HL-60 (cell line): ENCODE measurements at regions not wholly inside any gene's neighbourhood (a gene's known extent, or its start where the extent isn't known, plus 50 kb on each side); places are given as distances from the start of the nearest gene placed in this dataset.

ENCODE experiments used
- POLR2AphosphoS5 ChIP-seq: IDR thresholded peaks from 2 replicates; pipeline ENCODE4 v1.6.1; 2012; ENCODE audit warnings: low read depth
- SPI1 ChIP-seq: IDR thresholded peaks from 2 replicates; pipeline ENCODE4 v1.6.1; 2012; ENCODE audit warnings: low read depth, mild to moderate bottlenecking, borderline replicate concordance
- TF ChIP-seq, protein P1 (sequence below): IDR thresholded peaks from one replicate; pipeline ENCODE4 v1.5.1; 2011; ENCODE audit warnings: low read length, control low read depth, inconsistent platforms; ENCODE audit not compliant: insufficient read depth
- TF ChIP-seq, protein P2 (sequence below): IDR thresholded peaks from 2 replicates; pipeline ENCODE4 v1.6.1; 2012; ENCODE audit warnings: low read depth; ENCODE audit not compliant: insufficient replicate concordance

DNA sequence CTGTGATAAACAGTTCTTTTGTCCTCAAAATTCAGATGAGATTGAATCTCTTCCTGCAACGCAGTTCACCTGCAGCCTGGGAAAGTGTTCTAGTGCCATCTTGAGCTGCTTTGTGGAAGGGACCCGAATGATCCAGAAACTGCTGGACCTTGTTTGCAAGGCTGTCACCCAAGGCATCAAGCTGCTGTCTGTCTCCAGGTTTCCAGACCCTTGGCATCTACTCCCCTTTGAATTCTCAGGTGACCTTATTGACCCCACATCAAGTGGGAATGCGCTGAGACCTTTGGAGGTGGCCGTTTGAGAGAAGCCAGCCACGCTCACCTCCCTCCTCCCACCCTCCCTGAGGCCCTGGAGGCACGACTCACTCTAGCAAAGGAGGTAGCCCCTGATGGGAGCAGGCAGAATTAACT is 112.5 kb downstream of the EDN3 start:
- TF ChIP-seq, protein P1, sequence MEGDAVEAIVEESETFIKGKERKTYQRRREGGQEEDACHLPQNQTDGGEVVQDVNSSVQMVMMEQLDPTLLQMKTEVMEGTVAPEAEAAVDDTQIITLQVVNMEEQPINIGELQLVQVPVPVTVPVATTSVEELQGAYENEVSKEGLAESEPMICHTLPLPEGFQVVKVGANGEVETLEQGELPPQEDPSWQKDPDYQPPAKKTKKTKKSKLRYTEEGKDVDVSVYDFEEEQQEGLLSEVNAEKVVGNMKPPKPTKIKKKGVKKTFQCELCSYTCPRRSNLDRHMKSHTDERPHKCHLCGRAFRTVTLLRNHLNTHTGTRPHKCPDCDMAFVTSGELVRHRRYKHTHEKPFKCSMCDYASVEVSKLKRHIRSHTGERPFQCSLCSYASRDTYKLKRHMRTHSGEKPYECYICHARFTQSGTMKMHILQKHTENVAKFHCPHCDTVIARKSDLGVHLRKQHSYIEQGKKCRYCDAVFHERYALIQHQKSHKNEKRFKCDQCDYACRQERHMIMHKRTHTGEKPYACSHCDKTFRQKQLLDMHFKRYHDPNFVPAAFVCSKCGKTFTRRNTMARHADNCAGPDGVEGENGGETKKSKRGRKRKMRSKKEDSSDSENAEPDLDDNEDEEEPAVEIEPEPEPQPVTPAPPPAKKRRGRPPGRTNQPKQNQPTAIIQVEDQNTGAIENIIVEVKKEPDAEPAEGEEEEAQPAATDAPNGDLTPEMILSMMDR, result no peak
- TF ChIP-seq, protein P2, sequence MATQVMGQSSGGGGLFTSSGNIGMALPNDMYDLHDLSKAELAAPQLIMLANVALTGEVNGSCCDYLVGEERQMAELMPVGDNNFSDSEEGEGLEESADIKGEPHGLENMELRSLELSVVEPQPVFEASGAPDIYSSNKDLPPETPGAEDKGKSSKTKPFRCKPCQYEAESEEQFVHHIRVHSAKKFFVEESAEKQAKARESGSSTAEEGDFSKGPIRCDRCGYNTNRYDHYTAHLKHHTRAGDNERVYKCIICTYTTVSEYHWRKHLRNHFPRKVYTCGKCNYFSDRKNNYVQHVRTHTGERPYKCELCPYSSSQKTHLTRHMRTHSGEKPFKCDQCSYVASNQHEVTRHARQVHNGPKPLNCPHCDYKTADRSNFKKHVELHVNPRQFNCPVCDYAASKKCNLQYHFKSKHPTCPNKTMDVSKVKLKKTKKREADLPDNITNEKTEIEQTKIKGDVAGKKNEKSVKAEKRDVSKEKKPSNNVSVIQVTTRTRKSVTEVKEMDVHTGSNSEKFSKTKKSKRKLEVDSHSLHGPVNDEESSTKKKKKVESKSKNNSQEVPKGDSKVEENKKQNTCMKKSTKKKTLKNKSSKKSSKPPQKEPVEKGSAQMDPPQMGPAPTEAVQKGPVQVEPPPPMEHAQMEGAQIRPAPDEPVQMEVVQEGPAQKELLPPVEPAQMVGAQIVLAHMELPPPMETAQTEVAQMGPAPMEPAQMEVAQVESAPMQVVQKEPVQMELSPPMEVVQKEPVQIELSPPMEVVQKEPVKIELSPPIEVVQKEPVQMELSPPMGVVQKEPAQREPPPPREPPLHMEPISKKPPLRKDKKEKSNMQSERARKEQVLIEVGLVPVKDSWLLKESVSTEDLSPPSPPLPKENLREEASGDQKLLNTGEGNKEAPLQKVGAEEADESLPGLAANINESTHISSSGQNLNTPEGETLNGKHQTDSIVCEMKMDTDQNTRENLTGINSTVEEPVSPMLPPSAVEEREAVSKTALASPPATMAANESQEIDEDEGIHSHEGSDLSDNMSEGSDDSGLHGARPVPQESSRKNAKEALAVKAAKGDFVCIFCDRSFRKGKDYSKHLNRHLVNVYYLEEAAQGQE, result no peak
- TF ChIP-seq POLR2AphosphoS5, result no peak
- TF ChIP-seq SPI1, result no peak
